Stimulated activated CD4-positive, alpha-beta T cell treated with anti-CD3 and anti-CD28 coated beads, Interleukin-1b, Interleukin-23, amount 100 ng/mL, for 1 hour (primary cell): ENCODE measurements at regions not wholly inside any gene's neighbourhood (a gene's known extent, or its start where the extent isn't known, plus 50 kb on each side); places are given as distances from the start of the nearest gene placed in this dataset.

Experiments used
- DNase-seq, 2 donors: peaks; one replicate each; pipeline ENCODE4 v3.0.0-alpha.2; 2020; ENCODE audit warnings: low read depth in 2 of 2

DNA sequence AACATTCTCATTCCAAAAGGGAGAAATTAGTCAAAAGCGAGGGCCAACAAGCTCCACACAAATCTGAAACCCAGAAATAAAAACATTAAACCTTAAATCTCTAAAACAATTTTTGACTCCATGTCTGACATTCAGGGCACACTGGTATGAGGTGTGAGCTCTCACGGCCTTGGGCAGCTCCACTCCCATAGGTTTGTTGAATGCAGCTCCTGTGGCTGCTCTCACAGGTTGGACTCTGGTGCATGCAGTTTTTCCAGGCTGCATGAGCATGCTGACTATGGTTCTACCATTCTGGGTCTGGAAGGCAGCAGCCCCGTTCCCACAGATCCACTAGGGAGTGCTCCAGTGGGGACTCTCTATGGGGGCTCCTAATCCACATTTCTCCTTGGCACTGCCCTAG, 887.1 kb upstream of the GHITM start:
- DNase-seq, result no peak

DNA sequence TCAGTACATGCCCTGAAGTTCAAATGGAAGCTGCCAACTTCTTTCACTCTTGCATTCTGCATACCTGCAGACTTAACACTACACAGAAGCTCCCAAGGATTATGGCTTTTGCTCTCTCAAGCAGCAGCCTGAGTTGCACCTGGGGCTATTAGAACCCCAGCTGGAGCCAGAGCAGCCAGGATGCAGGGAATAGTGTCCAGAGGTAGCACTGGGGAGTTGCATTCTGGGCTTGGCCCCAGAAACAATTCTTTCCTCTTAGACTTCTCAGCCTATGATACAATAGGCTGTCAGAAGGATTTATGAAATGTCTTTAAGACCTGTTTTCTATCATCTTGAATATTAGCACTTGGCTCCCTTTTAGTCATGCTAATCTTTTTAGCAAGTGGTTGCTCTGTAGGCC, 886.7 kb upstream of the GHITM start:
- no peak for DNase-seq

DNA sequence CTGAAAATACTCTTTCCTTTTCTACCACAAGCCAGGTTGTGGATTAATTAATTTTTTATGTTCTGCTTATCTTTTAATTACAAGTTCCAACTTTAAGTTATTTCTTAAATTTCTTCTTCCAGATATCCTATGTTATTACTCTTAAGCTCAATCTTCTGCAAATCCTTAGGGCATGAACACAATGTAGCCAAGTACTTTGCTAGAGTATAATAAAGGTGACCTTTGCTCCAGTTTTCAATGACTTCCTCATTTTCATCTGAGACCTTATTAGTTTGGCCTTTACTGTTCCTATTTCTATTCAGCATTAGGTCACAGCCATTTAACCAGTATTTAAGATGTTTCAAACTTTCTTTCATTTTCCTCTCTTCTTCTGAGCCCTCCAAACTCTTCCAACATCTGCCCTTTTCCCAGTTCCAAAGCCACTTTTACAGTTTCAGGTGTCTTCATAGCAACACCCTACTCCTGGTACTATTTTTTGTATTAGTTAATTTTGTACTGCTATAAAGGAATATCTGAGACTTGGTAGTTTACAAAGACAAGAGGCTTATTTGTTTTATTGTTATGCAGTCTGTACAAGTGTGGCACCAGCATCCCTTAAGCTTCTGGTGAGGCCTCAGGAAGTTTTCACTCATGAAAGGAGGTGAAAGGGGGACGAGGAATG, 886.2 kb upstream of the GHITM start:
- DNase-seq, result no peak

DNA sequence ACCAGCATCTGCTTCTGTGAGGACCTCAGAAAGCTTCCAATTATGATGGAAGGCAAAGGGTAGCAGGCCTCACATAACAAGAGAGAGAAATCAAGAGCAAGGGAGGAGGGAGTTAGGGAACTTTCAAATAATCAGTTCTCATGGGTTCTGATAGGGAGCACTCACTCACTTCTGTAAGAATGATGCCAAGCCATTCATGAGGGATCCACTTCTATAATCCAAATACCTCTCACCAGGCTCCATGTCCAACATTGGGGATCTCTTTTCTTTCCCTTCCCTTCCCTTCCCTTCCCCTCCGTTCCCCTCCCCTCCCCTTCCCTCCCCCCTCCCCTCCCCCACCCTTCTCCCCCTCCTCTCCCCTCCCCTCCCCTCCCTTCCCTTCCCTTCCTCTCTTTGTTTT, 884.6 kb upstream of the GHITM start:
- no peak for DNase-seq

DNA sequence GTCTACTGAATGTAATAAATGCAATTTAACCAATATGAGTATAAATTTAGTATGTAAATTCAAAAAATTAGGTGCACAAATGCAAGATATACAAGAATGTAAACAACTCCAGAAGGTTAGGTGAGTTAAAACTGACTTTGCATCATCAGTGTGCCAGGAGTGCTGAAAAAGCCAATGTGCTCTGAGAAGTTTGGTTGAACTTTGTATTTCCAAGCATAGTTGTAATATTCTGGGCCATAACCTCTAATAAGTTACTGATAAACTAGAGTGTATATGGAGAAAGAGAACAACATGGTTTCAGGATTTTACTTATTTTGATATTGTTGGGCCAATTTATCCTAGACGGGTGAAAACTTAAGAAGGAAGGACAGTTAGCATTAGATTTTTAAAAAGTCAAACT, 876.9 kb upstream of the GHITM start:
- DNase-seq, result no peak

DNA sequence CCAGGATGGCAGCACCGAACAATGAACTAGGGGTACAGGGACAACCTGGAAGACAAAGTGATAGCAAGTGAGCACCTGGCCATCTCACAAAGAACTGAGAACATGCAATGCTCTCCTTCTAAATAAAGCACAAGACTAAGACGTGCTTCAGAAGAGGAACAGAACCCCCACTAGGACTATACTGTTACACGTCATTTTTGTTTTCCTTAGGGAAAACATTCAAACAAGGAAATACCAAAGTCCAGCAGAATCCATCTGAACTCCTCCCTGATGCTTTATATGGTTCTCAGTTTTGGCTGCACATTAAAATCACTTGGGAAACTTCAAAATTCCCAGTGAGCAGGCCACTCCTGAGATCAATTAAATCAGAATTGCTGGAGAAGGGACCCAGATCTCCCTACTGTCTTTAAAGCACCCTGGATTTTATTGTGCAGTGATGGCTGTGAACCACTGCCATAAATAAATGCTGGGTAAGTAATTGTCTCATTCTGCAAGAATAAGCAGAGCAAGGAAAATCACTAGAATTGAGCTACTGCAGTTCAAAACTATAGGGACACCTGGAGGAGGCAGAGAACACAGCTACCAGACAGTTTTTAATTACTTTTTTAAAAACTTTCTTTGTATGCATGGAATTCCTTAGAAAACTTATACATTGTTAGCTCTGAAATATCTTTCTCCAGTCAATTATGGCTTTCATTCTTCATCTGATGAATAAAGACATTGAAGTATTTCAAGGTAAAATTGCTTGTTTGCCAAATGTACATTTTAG, 866.5 kb upstream of the GHITM start:
- DNase-seq, result no peak

DNA sequence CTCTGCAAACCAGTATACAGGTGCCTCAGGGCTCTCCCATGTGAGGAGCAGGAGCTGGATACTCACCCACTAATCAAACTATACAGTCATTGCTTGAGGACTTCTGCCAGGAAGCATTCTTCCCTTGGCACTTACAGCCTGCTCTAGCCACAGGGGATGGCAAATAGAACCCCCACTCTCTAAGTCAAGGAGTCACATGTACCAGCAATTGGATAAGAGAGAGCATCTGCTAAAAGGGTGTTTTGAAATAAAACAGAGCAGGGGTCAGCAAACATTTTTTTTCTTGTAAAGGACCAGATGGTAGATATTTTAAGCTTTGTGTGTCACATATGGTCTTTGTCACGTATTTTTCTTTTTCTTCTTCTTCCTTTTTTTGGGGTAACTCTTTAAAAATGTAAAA, 865.2 kb upstream of the GHITM start:
- DNase-seq, result no peak

DNA sequence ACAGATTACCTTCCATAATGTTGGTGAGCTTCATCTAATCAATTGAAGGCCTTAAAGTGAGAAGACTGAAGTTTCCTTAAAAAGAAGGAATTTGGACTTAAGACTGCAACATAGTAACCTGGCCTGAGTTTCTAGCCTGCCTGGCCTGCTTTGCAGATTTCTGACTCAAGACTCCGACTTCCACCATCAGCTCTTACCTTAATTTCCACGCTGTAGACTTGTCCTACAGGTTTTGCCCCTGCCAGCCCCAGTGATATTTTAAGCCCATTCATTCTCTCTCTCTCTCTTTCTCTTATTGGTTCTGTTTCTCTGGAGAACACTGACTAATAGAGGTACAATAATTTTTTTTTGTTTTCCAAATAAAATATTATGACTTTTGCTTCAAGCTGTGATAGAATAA, 862.3 kb upstream of the GHITM start:
- DNase-seq, result no peak

DNA sequence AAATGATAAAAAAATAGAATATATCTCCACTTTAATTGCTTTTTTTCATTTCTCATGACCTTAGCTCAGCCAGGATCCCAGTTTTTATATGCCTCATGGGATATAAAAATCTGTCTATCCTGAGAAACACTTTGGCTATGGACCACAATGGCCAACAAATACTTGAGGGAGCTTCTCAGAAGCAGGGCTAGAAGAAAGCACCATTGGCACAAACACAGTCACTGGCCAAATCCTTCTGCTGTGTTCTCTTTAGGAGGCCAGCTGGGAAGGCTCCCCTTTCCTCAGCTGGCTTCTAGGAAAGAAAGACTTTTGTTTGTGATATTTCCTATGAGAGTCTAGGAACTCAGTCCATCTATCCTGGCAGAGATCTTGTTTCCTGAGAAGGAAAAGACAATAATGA, 856.2 kb upstream of the GHITM start:
- no peak for DNase-seq

DNA sequence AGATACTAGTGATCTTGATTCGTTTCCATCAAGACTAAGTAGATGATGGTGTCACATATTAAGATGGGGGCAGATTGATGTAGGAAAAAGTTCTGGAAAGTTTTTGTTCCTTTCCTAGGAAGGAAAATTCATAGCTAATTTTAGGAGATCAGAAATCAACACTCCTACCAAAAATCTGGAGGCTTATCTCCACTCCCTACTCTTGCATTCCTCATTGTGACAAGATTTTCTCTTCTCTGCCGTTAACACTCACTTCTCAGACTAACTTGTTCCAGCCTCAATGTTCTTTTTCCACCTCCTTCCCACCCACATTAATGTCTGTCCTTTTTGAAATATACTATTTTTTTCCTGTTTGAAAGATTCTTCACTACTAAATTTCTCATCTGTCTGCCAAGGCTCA, 851.9 kb upstream of the GHITM start:
- no peak for DNase-seq

DNA sequence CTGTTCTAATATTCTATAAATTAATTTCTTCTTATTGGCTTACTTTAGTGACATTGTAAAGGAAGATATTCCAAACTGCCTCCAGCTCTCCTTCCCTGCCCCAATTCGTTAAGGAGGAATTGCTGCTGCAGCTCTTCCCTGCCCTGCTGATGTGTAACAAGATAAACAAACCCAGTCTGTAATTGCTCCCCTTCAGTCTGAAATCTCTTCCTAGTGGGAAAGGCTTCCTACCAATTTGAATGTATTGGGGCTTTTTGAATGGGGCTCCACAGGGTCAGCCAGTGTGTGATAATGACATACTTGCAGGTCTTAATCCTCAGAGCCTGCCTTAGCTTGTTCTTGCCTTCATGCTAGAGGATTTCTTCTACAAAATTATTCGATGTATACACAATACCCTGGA, 849.9 kb upstream of the GHITM start:
- DNase-seq, result no peak

DNA sequence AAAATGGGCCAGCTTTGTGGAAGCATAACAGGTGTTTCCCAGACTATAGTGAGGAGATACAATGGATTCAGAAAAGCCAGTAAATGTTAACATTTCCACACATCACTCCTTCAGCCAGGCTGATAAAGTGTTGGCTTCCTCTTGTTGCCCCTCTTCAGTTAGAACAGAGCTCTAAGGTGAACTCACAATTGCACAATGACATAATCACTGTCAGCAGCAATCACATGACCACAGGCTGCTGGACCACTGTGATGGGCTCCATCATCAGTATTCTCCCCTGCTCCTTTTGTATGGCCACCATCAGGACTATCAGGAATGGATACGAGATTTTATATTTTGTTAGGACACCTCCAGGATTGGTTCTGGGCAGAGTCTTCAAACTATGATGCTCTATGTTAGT, 849.4 kb upstream of the GHITM start:
- DNase-seq, result no peak

DNA sequence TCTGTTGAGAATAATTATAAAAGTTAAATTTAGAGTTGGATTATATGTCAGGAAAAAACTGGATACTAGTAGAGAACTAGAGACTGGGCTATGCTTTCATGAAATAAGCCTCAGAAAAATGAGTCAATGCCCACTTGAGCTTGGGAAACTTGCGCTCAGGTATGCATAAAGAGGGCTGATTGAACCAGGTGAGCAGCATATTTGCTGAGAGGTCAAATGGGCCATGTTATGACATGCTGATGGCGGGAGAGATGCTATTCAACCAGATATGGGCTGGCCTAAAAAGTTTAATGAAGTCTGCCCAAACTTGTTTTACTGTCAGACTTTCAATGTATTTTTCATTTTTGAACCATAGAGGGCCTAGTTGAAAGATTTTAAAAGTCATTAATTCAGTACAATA, 837.6 kb upstream of the GHITM start:
- no peak for DNase-seq

DNA sequence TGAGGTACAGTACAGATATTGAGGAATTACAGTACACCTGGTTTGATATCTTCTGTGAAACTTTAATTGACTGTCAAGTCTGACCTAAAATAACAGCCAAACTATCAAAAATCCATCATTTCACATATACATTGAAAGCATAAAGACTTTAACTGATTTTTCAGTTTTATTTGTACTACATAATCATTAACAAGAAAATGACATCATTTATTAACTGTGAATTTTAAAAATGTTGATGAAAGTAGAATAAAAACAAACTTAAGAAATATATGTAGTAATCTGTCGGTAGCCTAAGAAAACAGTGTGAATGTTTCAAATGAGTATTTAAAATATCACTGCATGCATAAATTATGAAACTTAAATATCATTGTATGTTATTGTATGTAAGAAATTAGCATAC, 836.7 kb upstream of the GHITM start:
- DNase-seq, result no peak

DNA sequence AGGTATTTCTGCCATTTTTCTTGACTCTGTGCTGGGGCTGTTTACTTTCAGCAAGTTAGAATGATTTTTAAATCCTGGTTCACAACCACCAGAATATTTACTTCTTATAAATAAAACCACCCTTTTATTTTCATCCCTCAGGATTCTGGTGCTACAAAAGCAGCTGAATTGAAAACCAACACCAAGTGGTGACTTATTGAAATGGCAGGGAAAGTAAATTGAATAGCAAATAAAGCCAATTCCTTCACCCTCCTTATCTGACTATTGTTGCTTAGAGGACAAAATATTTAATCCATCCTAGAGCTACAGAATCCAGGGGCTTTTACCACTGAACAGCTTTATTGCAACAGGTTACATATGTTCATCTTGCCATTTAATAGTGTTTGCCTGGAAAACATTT, 828.6 kb upstream of the GHITM start:
- no peak for DNase-seq

DNA sequence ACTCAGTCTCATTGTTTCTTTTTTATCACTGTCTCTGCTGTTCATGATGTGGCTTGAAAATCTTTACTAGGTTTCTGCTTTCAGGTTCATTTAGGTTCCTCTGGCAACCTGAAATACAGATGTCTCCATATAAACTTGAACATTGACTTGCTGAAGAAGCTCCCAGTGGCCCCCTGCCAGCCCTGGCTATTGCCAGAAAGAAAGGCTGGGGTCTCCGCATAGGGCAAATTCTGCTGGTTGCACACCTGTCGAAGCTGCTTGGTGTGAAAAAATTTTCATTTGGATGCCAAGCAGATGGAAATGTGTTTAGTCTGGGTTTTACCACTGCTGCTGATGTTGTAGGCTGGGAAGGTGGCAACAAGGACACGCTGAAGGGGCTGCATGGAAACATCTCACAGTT, 826.7 kb upstream of the GHITM start:
- DNase-seq, result no peak

DNA sequence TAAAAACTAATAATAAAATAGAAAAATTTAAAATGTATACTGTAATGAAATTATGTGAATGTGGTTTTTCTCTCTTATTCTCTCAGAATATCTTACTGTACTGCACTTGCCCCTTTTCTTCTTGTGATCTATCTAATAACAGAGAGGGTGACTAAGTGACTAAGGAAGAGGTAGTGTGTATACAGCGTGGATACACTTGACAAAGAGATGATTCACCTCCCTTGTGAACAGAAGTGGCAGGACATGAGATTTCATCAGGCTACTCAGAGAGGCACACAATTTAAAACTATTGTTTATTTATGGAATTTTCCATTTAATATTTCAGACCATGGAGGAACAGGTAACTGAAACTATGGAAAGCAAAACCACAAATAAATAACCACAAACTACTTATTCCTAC, 806.6 kb upstream of the GHITM start:
- no peak for DNase-seq

DNA sequence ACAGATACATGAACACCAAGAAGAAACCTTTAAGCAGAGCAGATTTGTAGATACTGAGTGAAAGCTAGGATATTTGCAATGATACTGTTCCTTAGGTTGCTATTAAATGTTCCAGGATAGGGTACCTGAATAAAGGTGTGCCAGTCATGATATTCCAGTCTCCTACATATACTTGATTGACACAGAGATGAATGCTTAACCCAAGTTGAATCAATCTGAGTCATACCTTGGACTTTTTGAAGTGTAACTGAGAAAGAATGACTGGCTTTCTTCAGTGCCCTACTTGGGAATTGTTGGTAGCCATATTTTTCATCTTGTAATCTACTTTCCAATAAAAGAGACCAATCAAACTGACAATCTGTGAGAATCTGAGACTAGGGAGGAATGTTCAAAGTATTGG, 805.7 kb upstream of the GHITM start:
- DNase-seq, result no peak

DNA sequence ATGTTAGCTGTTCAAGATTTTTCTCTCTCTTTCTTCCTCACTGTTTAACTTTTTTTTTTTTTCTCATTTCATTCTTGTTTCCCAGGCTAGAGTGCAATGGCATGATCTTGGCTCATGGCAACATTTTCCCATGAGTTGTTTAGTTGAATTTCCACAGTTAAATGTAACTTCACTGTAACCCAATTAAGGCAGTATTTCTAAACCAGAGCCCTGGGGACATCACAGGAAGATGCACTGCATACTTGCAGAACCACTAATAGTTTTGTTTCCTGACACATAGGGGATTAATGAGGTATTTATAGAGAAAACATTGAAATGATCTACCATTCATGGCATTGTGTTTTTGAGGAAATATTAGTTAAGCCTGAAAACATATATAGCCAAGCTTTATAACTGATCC, 795.6 kb upstream of the GHITM start:
- DNase-seq, result no peak

DNA sequence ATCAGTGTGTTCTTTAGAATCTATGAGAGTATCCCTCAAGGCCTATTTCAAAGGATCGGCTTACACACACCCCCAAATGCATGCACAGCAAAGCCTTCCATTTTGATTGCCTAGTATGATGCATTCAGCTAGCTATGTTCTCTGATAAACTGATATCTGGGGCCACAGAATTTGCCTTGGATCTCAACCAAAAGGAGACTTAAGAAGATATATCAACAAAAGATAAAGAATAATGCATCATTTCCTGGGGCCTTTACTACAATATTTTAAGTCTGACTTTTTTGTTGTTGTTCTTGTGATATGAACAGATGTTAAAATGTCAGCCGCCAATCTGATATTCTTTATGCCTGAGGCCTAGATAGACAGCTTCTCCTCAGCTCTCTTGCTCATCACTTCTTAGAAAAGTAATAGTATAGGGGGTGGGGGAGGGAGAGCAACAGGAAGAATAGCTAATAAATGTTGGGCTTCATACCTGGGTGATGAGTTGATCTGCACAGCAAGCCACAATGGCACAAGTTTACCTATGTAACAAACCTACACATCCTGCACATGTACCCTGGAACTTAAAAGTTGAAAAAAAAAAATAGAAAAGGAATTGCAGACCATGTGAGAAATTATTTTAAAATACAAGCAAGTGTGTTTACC, 792.9 kb upstream of the GHITM start:
- DNase-seq, result no peak

DNA sequence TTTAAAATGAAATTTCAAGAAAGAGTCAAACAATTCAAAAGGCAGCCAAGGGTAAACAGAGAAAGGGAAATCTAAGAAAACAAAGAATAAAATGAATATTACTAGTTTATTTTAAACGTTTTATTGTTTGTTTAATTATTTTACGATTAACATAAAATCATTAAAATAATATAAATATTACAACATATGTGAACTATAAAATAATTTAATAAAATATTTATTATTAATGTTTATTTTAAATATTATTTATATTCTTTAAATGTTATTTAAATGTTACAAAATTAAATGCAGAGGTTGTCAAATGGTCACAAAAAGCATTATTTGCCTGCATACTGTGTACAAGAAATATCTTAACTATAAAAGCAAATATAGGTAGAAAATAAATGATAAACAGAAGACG, 786.7 kb upstream of the GHITM start:
- no peak for DNase-seq

DNA sequence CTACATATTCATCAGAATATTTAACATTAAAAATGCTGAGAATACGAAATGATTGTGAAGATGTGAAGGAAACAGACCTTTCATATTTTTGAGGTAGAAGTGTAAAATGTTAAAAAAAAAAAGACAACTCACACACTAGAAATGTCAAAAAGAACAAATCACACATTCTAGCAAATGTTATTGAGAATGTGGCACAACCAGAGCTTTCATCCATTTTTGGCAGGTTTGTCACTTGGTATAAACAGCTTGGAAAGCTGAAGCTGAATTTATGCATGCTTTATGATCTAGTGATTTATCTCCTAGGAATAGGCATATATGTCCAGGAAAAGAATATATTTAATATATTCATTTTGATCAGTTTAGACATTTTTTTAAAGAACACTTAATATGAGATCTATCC, 784.9 kb upstream of the GHITM start:
- DNase-seq, result no peak

DNA sequence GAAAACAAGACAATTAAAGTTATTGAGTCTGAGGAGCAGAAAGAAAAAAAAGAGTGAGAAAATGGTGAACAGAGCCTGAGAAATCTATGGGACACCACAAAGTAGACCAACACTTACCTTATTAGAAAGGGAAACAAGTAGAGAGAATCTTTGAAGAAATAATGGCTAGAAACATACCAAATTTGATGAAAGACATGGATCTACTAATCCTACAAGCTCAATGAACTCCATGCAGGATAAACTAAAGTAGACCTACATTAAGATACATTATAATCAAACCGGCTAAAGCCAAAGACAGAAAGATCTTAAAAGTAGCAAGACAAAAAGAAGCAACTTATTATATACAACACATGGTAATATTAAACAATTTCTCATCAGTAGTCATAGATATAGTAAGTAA, 782.3 kb upstream of the GHITM start:
- DNase-seq, result no peak
